ENCODE measurements at regions not wholly inside any gene's neighbourhood (a gene's known extent, or its start where the extent isn't known, plus 50 kb on each side); places are given as distances from the start of the nearest gene placed in this dataset.

- ATAC-seq: no peak
- Histone ChIP-seq H3K9ac (ENCODE audit: insufficient read depth, low read depth, low read length) (no peak overlapping the region), H3K9me3 (ENCODE audit: low read length) (no peaks in the 10 kb centered on the region), H3K79me2 (ENCODE audit: insufficient read depth, low read length) (no peaks in the 10 kb centered on the region), H3K27me3 (ENCODE audit: control insufficient read depth in 1 of 2, insufficient read depth in 2 of 2, low read length in 2 of 2) (no peaks in the 10 kb centered on the region), H3K4me2 (ENCODE audit: low read depth, low read length) (no peak overlapping the region), H3K4me3 (replicated peaks in 1 of 3; ENCODE audit: insufficient read depth in 1 of 3, low read depth in 2 of 3, low read length in 3 of 3) (no peak overlapping the region), H3K36me3 (replicated peaks in 1 of 2; ENCODE audit: control insufficient read depth in 1 of 2, insufficient read depth in 2 of 2, low read length in 2 of 2) (no peaks in the 10 kb centered on the region), H3K4me1 (ENCODE audit: insufficient read depth, low read length) (no peaks in the 10 kb centered on the region), H3K27ac (ENCODE audit: extremely low read length, insufficient read depth, low read length) (no peak overlapping the region), H2AFZ (ENCODE audit: low read length) (no peak overlapping the region), H4K20me1 (ENCODE audit: insufficient read depth, low read length) (no peaks in the 10 kb centered on the region)
- no peak for DNase-seq (ENCODE audit: low spot score)
- intact Hi-C loops (cut with micrococcal nuclease; ENCODE audit: unreplicated experiment) (no loop called here), in situ Hi-C loops (cut with HindIII; ENCODE audit: extremely low pct_ligation_motif_present, low pct_unique_long_range_greater_than_20kb) (no loop called here)
- WGBS (ENCODE audit: low lambda C conversion rate): 2% methylated on average over 7 of the region's 7 CpGs
- TF ChIP-seq, protein P1, sequence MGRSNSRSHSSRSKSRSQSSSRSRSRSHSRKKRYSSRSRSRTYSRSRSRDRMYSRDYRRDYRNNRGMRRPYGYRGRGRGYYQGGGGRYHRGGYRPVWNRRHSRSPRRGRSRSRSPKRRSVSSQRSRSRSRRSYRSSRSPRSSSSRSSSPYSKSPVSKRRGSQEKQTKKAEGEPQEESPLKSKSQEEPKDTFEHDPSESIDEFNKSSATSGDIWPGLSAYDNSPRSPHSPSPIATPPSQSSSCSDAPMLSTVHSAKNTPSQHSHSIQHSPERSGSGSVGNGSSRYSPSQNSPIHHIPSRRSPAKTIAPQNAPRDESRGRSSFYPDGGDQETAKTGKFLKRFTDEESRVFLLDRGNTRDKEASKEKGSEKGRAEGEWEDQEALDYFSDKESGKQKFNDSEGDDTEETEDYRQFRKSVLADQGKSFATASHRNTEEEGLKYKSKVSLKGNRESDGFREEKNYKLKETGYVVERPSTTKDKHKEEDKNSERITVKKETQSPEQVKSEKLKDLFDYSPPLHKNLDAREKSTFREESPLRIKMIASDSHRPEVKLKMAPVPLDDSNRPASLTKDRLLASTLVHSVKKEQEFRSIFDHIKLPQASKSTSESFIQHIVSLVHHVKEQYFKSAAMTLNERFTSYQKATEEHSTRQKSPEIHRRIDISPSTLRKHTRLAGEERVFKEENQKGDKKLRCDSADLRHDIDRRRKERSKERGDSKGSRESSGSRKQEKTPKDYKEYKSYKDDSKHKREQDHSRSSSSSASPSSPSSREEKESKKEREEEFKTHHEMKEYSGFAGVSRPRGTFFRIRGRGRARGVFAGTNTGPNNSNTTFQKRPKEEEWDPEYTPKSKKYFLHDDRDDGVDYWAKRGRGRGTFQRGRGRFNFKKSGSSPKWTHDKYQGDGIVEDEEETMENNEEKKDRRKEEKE (IDR thresholded peaks at IDR 0.05): no peak
- TF ChIP-seq ZNF7 (CRISPR knock-in tag; IDR thresholded peaks at IDR 0.05): no peak
- TF ChIP-seq ZNF782 (CRISPR knock-in tag; IDR thresholded peaks at IDR 0.05; ENCODE audit: borderline replicate concordance): no peak
- TF ChIP-seq TERF1 (CRISPR knock-in tag; IDR thresholded peaks at IDR 0.05): no peak
- no peak for TF ChIP-seq TCF12 (IDR thresholded peaks at IDR 0.05)
- no peak for TF ChIP-seq TCF12 (CRISPR knock-in tag; IDR thresholded peaks at IDR 0.05)
- TF ChIP-seq ZNF350 (CRISPR knock-in tag; IDR thresholded peaks at IDR 0.05; ENCODE audit: borderline replicate concordance, low read depth): no peak
- TF ChIP-seq HCFC1 (IDR thresholded peaks at IDR 0.05; ENCODE audit: low read depth, low read length): no peak
- POLR2A ChIA-PET: no interaction called here
- no TSS peak for BruUV-seq (replicated peaks)
- CTCF ChIA-PET (ENCODE audit: low intra/inter-chr PET ratio, low total read pairs): no interaction called here
- no peak for FAIRE-seq
Measured at GRCh38 chr11:36948460-36949127, 350.6 kb upstream of the RAG2 start.

All from HepG2 (cell line).